HEK293 (cell line): ENCODE measurements at regions not wholly inside any gene's neighbourhood (a gene's known extent, or its start where the extent isn't known, plus 50 kb on each side); places are given as distances from the start of the nearest gene placed in this dataset.

Experiments used
- CTCF ChIA-PET: fragments of 350-600 bp; formaldehyde crosslinking; extraction: SDS; loops from one replicate; lab custom pipeline; 2021; ENCODE audit warnings: antibody characterized with exemption; lab: Yijun Ruan, JAX
- POLR2A ChIA-PET: fragments of 300-600 bp; formaldehyde crosslinking; extraction: SDS; loops from one replicate; lab custom pipeline; 2020; ENCODE audit warnings: antibody characterized with exemption, inconsistent platforms; lab: Yijun Ruan, JAX
- H3K27ac ChIP-seq: fragments of 200-500 bp; sonication (Bioruptor generic); 2 replicates; pipeline ENCODE4 v1.5.1; 2014; ENCODE audit warnings: low read depth, low read length, control low read depth, inconsistent platforms; ENCODE audit errors: extremely low read depth
- H3K36me3 ChIP-seq, 2 experiments: fragments of 200-500 bp in 1 of 2; sonication (Bioruptor generic) in 1 of 2; 1 replicate in 1 of 2; 2 replicates in 1 of 2; pipeline ENCODE4 v1.5.1; 2014 to 2017; ENCODE audit warnings: inconsistent platforms in 2 of 2, low read length in 2 of 2; ENCODE audit not compliant: control insufficient read depth in 2 of 2, insufficient read depth in 1 of 2
- H3K4me1 ChIP-seq: fragments of 200-500 bp; sonication (Bioruptor generic); 2 replicates; pipeline ENCODE4 v1.5.1; 2014; ENCODE audit warnings: mild to moderate bottlenecking, low read length, inconsistent platforms; ENCODE audit not compliant: control insufficient read depth, insufficient read depth
- H3K4me3 ChIP-seq: 2 replicates; pipeline ENCODE4 v1.5.1; 2011; ENCODE audit warnings: low read depth, mild to moderate bottlenecking, control low read depth, low read length, moderate library complexity
- H3K9me3 ChIP-seq: fragments of 200-500 bp; sonication (Bioruptor generic); 2 replicates; pipeline ENCODE4 v1.5.1; 2014; ENCODE audit warnings: low read depth, low read length, inconsistent platforms; ENCODE audit not compliant: control insufficient read depth, insufficient read depth
- GLIS1 ChIP-seq: fragments of 450-650 bp; formaldehyde crosslinking; IDR thresholded peaks from 2 replicates; pipeline ENCODE4 v1.5.1; 2016; ENCODE audit warnings: missing biosample characterization, missing genetic modification characterization
- IKZF3 ChIP-seq: fragments of 450-650 bp; IDR thresholded peaks from 2 replicates; pipeline ENCODE4 v1.5.0; 2018; ENCODE audit warnings: missing biosample characterization, mild to moderate bottlenecking, missing genetic modification characterization, moderate library complexity
- MEIS1 ChIP-seq: sonication (generic); formaldehyde crosslinking; IDR thresholded peaks from 2 replicates; pipeline ENCODE4 v1.8.1; 2022; ENCODE audit warnings: missing genetic modification reagents, mild to moderate bottlenecking, borderline replicate concordance
- REPIN1 ChIP-seq: fragments of 450-650 bp; formaldehyde crosslinking; IDR thresholded peaks from 2 replicates; pipeline ENCODE4 v1.5.1; 2017; ENCODE audit warnings: missing biosample characterization, missing genetic modification characterization, low read depth
- SALL2 ChIP-seq: fragments of 450-650 bp; formaldehyde crosslinking; IDR thresholded peaks from 2 replicates; pipeline ENCODE4 v1.5.0; 2017; ENCODE audit warnings: missing biosample characterization, mild to moderate bottlenecking, missing genetic modification characterization, borderline replicate concordance
- ZNF140 ChIP-seq: fragments of 450-650 bp; formaldehyde crosslinking; IDR thresholded peaks from 2 replicates; pipeline ENCODE4 v1.5.1; 2016; ENCODE audit warnings: missing biosample characterization, missing genetic modification characterization
- ZNF174 ChIP-seq: fragments of 450-650 bp; formaldehyde crosslinking; IDR thresholded peaks from 2 replicates; pipeline ENCODE4 v1.5.0; 2017; ENCODE audit warnings: missing biosample characterization, mild to moderate bottlenecking, missing genetic modification characterization
- ZNF280D ChIP-seq: fragments of 450-650 bp; formaldehyde crosslinking; IDR thresholded peaks from 2 replicates; pipeline ENCODE4 v1.5.1; 2016; ENCODE audit warnings: missing biosample characterization, missing genetic modification characterization
- ZNF341 ChIP-seq: fragments of 450-650 bp; formaldehyde crosslinking; IDR thresholded peaks from 2 replicates; pipeline ENCODE4; 2016; ENCODE audit warnings: low read depth, missing biosample characterization, missing genetic modification characterization
- ZNF354C ChIP-seq: fragments of 450-650 bp; formaldehyde crosslinking; IDR thresholded peaks from 2 replicates; pipeline ENCODE4 v1.5.1; 2016; ENCODE audit warnings: missing biosample characterization, missing genetic modification characterization, low read depth, borderline replicate concordance
- ZNF391 ChIP-seq: fragments of 450-650 bp; formaldehyde crosslinking; IDR thresholded peaks from 2 replicates; pipeline ENCODE4 v1.5.1; 2016; ENCODE audit warnings: low read depth, missing biosample characterization, missing genetic modification characterization, borderline replicate concordance
- ZNF626 ChIP-seq: fragments of 450-650 bp; sonication (Bioruptor Pico); formaldehyde crosslinking; IDR thresholded peaks from 2 replicates; pipeline ENCODE4 v1.5.1; 2018; ENCODE audit warnings: missing biosample characterization, missing genetic modification characterization, inconsistent platforms
- ZNF654 ChIP-seq: fragments of 450-650 bp; formaldehyde crosslinking; IDR thresholded peaks from 2 replicates; pipeline ENCODE4 v1.5.1; 2016; ENCODE audit warnings: low read depth, missing biosample characterization, missing genetic modification characterization
- ZNF660 ChIP-seq: fragments of 450-650 bp; IDR thresholded peaks from 2 replicates; pipeline ENCODE4 v1.5.1; 2018; ENCODE audit warnings: missing biosample characterization, mild to moderate bottlenecking, missing genetic modification characterization
- ZNF777 ChIP-seq: fragments of 450-650 bp; formaldehyde crosslinking; IDR thresholded peaks from 2 replicates; pipeline ENCODE4 v1.5.1; 2017; ENCODE audit warnings: missing biosample characterization, missing genetic modification characterization, borderline replicate concordance
- ZNF785 ChIP-seq: fragments of 450-650 bp; formaldehyde crosslinking; IDR thresholded peaks from 2 replicates; pipeline ENCODE4 v1.5.1; 2016; ENCODE audit warnings: missing biosample characterization, missing genetic modification characterization
- ZXDB ChIP-seq: fragments of 450-650 bp; formaldehyde crosslinking; IDR thresholded peaks from 2 replicates; pipeline ENCODE4 v1.5.1; 2016; ENCODE audit warnings: missing biosample characterization, missing genetic modification characterization
- TF ChIP-seq, protein P1 (sequence below): fragments of 450-650 bp; formaldehyde crosslinking; IDR thresholded peaks from 2 replicates; pipeline ENCODE4 v1.5.1; 2016; ENCODE audit warnings: missing biosample characterization, missing genetic modification characterization
- TF ChIP-seq, protein P2 (sequence below): fragments of 450-650 bp; formaldehyde crosslinking; IDR thresholded peaks from 2 replicates; pipeline ENCODE4 v1.5.1; 2017; ENCODE audit warnings: missing biosample characterization, missing genetic modification characterization

DNA sequence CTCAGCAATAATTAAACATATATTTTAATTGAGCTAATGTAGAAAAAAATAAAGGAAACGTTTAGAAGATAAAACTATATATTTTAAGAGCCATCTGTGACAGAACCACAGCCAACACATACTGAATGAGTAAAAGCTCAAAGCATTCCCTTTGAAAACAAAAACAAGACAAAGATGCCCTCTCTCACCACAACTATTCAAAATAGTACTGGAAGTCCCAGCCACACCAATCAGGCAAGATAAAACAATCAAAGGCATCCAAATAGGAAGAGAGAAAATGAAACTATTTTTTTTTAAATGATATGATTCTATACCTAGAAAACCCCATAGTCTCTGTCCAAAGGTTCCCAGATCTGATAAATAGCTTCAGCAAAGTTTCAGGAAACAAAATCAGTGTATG is 262.0 kb downstream of the HTR1A start:
- no peaks in the 10 kb centered on the region for H3K36me3 ChIP-seq
- ChIA-PET POLR2A (no interaction called here), CTCF (no interaction called here)
- no peaks in the 10 kb centered on the region for H3K9me3 ChIP-seq
- TF ChIP-seq SALL2 (tag by site-specific recombination) (no peak), ZNF140 (tag by site-specific recombination) (no peak), ZNF280D (tag by site-specific recombination) (no peak), REPIN1 (tag by site-specific recombination) (no peak), ZNF174 (tag by site-specific recombination) (no peak), GLIS1 (tag by site-specific recombination) (no peak), ZNF354C (no peak)
- no peaks in the 10 kb centered on the region for H3K4me1 ChIP-seq
- no peak overlapping the region for H3K27ac ChIP-seq
- H3K4me3 ChIP-seq, result no peak overlapping the region

DNA sequence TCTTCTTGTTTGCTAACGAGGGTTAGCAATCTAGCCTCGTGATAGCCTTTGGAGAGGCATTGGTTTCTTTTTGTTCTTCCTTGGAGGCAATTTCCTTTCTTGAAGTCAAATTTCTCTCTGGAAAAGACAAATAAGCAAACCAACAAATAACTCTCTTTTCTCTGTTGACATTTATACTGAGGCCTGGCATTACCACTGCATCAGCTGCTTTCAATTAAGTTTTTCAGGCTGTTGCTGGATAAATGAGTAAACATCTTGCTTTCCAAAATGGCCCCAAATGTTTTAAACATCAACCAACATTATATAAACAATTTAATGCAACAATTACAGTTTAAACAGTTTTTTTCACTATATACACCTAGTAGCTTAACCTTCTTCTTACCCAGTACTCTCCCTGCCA is 264.4 kb downstream of the HTR1A start:
- no peak overlapping the region for H3K27ac ChIP-seq
- ChIA-PET CTCF (no interaction called here), POLR2A (no interaction called here)
- no peak for TF ChIP-seq ZNF341
- no peak for TF ChIP-seq ZNF174 (tag by site-specific recombination)
- TF ChIP-seq, protein P1, sequence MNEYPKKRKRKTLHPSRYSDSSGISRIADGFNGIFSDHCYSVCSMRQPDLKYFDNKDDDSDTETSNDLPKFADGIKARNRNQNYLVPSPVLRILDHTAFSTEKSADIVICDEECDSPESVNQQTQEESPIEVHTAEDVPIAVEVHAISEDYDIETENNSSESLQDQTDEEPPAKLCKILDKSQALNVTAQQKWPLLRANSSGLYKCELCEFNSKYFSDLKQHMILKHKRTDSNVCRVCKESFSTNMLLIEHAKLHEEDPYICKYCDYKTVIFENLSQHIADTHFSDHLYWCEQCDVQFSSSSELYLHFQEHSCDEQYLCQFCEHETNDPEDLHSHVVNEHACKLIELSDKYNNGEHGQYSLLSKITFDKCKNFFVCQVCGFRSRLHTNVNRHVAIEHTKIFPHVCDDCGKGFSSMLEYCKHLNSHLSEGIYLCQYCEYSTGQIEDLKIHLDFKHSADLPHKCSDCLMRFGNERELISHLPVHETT (tag by site-specific recombination), result no peak
- no peak for TF ChIP-seq ZNF391 (tag by site-specific recombination)
- no peak for TF ChIP-seq ZNF660
- no peak for TF ChIP-seq ZNF626 (tag by site-specific recombination)
- no peak for TF ChIP-seq ZXDB
- TF ChIP-seq ZNF654 (tag by site-specific recombination), result no peak
- TF ChIP-seq, protein P2, sequence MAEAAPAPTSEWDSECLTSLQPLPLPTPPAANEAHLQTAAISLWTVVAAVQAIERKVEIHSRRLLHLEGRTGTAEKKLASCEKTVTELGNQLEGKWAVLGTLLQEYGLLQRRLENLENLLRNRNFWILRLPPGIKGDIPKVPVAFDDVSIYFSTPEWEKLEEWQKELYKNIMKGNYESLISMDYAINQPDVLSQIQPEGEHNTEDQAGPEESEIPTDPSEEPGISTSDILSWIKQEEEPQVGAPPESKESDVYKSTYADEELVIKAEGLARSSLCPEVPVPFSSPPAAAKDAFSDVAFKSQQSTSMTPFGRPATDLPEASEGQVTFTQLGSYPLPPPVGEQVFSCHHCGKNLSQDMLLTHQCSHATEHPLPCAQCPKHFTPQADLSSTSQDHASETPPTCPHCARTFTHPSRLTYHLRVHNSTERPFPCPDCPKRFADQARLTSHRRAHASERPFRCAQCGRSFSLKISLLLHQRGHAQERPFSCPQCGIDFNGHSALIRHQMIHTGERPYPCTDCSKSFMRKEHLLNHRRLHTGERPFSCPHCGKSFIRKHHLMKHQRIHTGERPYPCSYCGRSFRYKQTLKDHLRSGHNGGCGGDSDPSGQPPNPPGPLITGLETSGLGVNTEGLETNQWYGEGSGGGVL, result no peak
- no peak for TF ChIP-seq MEIS1 (CRISPR knock-in tag)
- TF ChIP-seq IKZF3 (tag by site-specific recombination), result no peak
- no peak for TF ChIP-seq ZNF777
- no peak for TF ChIP-seq ZNF785
- no peaks in the 10 kb centered on the region for H3K9me3 ChIP-seq
- no peaks in the 10 kb centered on the region for H3K36me3 ChIP-seq
- no peak overlapping the region for H3K4me3 ChIP-seq
- no peaks in the 10 kb centered on the region for H3K4me1 ChIP-seq
